K562 (cell line): ENCODE measurements at regions not wholly inside any gene's neighbourhood (a gene's known extent, or its start where the extent isn't known, plus 50 kb on each side); places are given as distances from the start of the nearest gene placed in this dataset.

Source experiments
- CTBP1 ChIP-seq: fragments of 450-650 bp; IDR thresholded peaks from 2 replicates; pipeline ENCODE4 v1.6.1; 2016; ENCODE audit warnings: borderline replicate concordance
- HCFC1 ChIP-seq: IDR thresholded peaks from 2 replicates; pipeline ENCODE4 v1.6.1; 2012; ENCODE audit warnings: low read depth, low read length, improper control_type of control experiment
- HEY1 ChIP-seq: fragments of 250-450 bp; sonication (Bioruptor Pico); IDR thresholded peaks from 2 replicates; pipeline ENCODE4 v1.5.0; 2020; ENCODE audit warnings: mild to moderate bottlenecking, moderate library complexity, borderline replicate concordance
- JUN ChIP-seq, 2 experiments: sonication (generic) in 1 of 2; formaldehyde crosslinking in 1 of 2; IDR thresholded peaks; 2 replicates each; pipeline versions ENCODE4 v1.6.1 to v1.8.0; 2012 to 2022; ENCODE audit warnings: borderline replicate concordance in 2 of 2, mild to moderate bottlenecking in 2 of 2, improper control_type of control experiment in 1 of 2, low read depth in 1 of 2, low read length in 1 of 2, missing genetic modification reagents in 1 of 2
- NCOA1 ChIP-seq: fragments of 450-650 bp; IDR thresholded peaks from 2 replicates; pipeline ENCODE4 v1.6.1; 2016; ENCODE audit warnings: low read depth
- NFATC3 ChIP-seq: fragments of 450-650 bp; IDR thresholded peaks from 2 replicates; pipeline ENCODE4 v1.6.1; 2017; ENCODE audit warnings: mild to moderate bottlenecking
- NRF1 ChIP-seq, 2 experiments: fragments of 450-650 bp; IDR thresholded peaks in 1 of 2; conservative IDR thresholded peaks in 1 of 2; 2 replicates each; pipeline ENCODE4 v1.6.1; 2014; ENCODE audit warnings: mild to moderate bottlenecking in 2 of 2
- TF ChIP-seq, protein P1 (sequence below): sonication (generic); formaldehyde crosslinking; IDR thresholded peaks from 2 replicates; pipeline ENCODE4 v1.8.0; 2022; ENCODE audit warnings: mild to moderate bottlenecking, missing genetic modification reagents
- TF ChIP-seq, protein P2 (sequence below), 2 experiments: fragments of 450-650 bp in 1 of 2; sonication (generic) in 1 of 2; formaldehyde crosslinking in 1 of 2; IDR thresholded peaks; 2 replicates each; pipeline versions ENCODE4 v1.7.1 to v1.9.0; 2016 to 2022; ENCODE audit warnings: inconsistent platforms in 1 of 2, mild to moderate bottlenecking in 1 of 2, missing genetic modification reagents in 1 of 2
- TF ChIP-seq, protein P3 (sequence below), 2 experiments: IDR thresholded peaks in 1 of 2; conservative IDR thresholded peaks in 1 of 2; 2 replicates each; pipeline ENCODE4 v1.6.1; 2016; ENCODE audit warnings: low read depth in 2 of 2, mild to moderate bottlenecking in 1 of 2, missing compliant biosample characterization in 1 of 2, missing genetic modification characterization in 1 of 2, moderate library complexity in 1 of 2

DNA sequence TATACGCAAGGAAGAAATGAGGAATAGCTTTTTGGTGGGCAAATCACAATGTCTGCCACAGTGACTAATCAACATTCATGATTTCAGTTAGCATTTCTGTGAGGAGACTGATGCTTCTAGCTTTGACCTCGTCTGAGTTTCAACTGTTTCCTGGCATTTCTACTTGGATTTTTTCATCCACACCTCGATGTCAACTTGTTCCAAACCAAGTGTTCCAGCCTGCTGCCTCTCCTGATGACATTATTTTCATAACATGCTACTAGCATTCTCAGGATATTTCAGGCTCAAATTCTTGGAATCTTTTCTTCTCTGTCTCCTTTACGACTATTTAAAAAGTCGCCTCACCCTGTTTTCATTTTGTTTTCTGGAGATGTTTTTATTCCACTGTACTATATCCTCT, 90.3 kb upstream of the TEX13D start (continued):
- TF ChIP-seq, protein P1, sequence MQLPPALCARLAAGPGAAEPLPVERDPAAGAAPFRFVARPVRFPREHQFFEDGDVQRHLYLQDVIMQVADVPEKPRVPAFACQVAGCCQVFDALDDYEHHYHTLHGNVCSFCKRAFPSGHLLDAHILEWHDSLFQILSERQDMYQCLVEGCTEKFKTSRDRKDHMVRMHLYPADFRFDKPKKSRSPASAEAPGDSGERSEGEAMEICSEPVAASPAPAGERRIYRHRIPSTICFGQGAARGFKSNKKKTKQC (CRISPR knock-in tag), result no peak
- TF ChIP-seq CTBP1, result no peak
- no peak for TF ChIP-seq JUN (IDR thresholded peaks at IDR 0.05; ENCODE audit: borderline replicate concordance, low read depth, low read length)
- TF ChIP-seq JUN (CRISPR knock-in tag; IDR thresholded peaks at IDR 0.05; ENCODE audit: borderline replicate concordance), result no peak
- no peak for TF ChIP-seq NRF1 (conservative IDR thresholded peaks at IDR 0.05 in 1 of 2, IDR thresholded peaks at IDR 0.05 in 1 of 2)
- TF ChIP-seq NFATC3, result no peak
- TF ChIP-seq HEY1 (CRISPR knock-in tag), result no peak
- TF ChIP-seq HCFC1, result no peak
- TF ChIP-seq, protein P2, sequence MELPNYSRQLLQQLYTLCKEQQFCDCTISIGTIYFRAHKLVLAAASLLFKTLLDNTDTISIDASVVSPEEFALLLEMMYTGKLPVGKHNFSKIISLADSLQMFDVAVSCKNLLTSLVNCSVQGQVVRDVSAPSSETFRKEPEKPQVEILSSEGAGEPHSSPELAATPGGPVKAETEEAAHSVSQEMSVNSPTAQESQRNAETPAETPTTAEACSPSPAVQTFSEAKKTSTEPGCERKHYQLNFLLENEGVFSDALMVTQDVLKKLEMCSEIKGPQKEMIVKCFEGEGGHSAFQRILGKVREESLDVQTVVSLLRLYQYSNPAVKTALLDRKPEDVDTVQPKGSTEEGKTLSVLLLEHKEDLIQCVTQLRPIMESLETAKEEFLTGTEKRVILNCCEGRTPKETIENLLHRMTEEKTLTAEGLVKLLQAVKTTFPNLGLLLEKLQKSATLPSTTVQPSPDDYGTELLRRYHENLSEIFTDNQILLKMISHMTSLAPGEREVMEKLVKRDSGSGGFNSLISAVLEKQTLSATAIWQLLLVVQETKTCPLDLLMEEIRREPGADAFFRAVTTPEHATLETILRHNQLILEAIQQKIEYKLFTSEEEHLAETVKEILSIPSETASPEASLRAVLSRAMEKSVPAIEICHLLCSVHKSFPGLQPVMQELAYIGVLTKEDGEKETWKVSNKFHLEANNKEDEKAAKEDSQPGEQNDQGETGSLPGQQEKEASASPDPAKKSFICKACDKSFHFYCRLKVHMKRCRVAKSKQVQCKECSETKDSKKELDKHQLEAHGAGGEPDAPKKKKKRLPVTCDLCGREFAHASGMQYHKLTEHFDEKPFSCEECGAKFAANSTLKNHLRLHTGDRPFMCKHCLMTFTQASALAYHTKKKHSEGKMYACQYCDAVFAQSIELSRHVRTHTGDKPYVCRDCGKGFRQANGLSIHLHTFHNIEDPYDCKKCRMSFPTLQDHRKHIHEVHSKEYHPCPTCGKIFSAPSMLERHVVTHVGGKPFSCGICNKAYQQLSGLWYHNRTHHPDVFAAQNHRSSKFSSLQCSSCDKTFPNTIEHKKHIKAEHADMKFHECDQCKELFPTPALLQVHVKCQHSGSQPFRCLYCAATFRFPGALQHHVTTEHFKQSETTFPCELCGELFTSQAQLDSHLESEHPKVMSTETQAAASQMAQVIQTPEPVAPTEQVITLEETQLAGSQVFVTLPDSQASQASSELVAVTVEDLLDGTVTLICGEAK (IDR thresholded peaks at IDR 0.05), result no peak
- TF ChIP-seq, protein P2 (CRISPR knock-in tag; IDR thresholded peaks at IDR 0.05), result no peak
- TF ChIP-seq, protein P3, sequence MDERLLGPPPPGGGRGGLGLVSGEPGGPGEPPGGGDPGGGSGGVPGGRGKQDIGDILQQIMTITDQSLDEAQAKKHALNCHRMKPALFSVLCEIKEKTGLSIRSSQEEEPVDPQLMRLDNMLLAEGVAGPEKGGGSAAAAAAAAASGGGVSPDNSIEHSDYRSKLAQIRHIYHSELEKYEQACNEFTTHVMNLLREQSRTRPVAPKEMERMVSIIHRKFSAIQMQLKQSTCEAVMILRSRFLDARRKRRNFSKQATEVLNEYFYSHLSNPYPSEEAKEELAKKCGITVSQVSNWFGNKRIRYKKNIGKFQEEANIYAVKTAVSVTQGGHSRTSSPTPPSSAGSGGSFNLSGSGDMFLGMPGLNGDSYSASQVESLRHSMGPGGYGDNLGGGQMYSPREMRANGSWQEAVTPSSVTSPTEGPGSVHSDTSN (CRISPR knock-in tag; IDR thresholded peaks at IDR 0.05; ENCODE audit: low read depth), result no peak
- TF ChIP-seq, protein P3 (tag; conservative IDR thresholded peaks at IDR 0.05; ENCODE audit: low read depth), result no peak
- no peak for TF ChIP-seq NCOA1
